Upper lobe of left lung (tissue), 6 donors: ENCODE measurements at regions not wholly inside any gene's neighbourhood (a gene's known extent, or its start where the extent isn't known, plus 50 kb on each side); places are given as distances from the start of the nearest gene placed in this dataset.

Experiments used
- ATAC-seq, 2 donors: fragments of 200-7000 bp; cut with Tn5 transposase; one replicate each; pipeline ENCODE4 v1.9.1; 2022; ENCODE audit warnings: mild to moderate bottlenecking in 2 of 2, moderate library complexity in 2 of 2; ENCODE audit not compliant: low FRiP score in 2 of 2
- DNase-seq, 2 donors: peaks; one replicate each; pipeline ENCODE4 v3.0.0-alpha.2; 2019 to 2020
- H3K27ac ChIP-seq, 4 donors: fragments of 200-600 bp; sonication (generic); one replicate each; pipeline ENCODE4 v1.5.1; 2016 to 2019
- H3K27me3 ChIP-seq, 4 donors: fragments of 200-600 bp; sonication (generic); one replicate each; pipeline ENCODE4 v1.5.1; 2017 to 2019
- H3K36me3 ChIP-seq, 4 donors: fragments of 200-600 bp; sonication (generic); one replicate each; pipeline ENCODE4 v1.5.1; 2016 to 2019
- H3K4me1 ChIP-seq, 4 donors: fragments of 200-600 bp; sonication (generic); one replicate each; pipeline ENCODE4 v1.5.1; 2018 to 2019
- H3K4me3 ChIP-seq, 4 donors: fragments of 200-600 bp; sonication (generic); one replicate each; pipeline ENCODE4 v1.5.1; 2017 to 2019; ENCODE audit warnings: mild to moderate bottlenecking in 2 of 4, moderate library complexity in 1 of 4
- H3K9me3 ChIP-seq, 4 donors: fragments of 200-600 bp; sonication (generic); one replicate each; pipeline ENCODE4 v1.5.1; 2018 to 2019
- EP300 ChIP-seq, 4 donors: sonication (generic); formaldehyde crosslinking; IDR thresholded peaks; one replicate each; pipeline ENCODE4 v1.5.1; 2017; ENCODE audit warnings: antibody characterized with exemption in 4 of 4, control low read depth in 2 of 4
- POLR2A ChIP-seq, 4 donors: fragments of 450-650 bp; IDR thresholded peaks; one replicate each; pipeline ENCODE4 v1.5.1; 2016 to 2017; ENCODE audit warnings: antibody characterized with exemption in 4 of 4, mild to moderate bottlenecking in 2 of 4
- POLR2AphosphoS5 ChIP-seq, 2 donors: sonication (generic); formaldehyde crosslinking; IDR thresholded peaks; one replicate each; pipeline ENCODE4 v1.5.1; 2017; ENCODE audit warnings: antibody characterized with exemption in 2 of 2
- WGBS, 2 donors: methylation state at CpG; one replicate each; pipeline ENCODE4 v1.1.5; 2017 to 2018; 5-methylcytosine and 5-hydroxymethylcytosine counted together
- TF ChIP-seq, protein P1 (sequence below), 6 experiments: fragments of 450-650 bp in 4 of 6; fragments of 200-600 bp in 2 of 6; sonication (generic) in 2 of 6; IDR thresholded peaks; one replicate each; pipeline ENCODE4 v1.5.1; 2016 to 2019; ENCODE audit warnings: antibody characterized with exemption in 6 of 6
- donor health status: DM: no; HTN: no; CAD: no; lungs with moderate emphysema.
- donor health status: DM: no; HTN: yes; CAD: no; lungs with severe emphysema.

DNA sequence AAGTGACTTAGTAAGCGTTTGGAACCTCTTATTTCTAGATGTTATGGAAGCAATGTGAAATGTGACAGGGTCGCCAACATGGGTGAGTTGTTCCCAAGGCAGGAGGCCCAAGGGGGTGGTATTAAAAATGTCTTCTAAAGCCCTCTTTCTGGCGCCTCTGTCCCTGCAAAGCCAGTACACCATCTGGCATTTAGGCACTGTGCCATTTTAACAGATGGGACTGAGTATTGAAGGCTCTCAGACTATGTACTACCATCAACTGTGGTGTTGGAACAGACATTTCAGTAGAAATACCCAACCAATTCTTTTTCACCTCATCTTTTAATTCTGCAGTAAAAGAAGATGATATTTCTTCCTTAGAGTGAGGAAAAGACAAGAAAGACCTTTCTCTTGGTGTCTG, 384.5 kb upstream of the MMADHC start:
- TF ChIP-seq, protein P1, sequence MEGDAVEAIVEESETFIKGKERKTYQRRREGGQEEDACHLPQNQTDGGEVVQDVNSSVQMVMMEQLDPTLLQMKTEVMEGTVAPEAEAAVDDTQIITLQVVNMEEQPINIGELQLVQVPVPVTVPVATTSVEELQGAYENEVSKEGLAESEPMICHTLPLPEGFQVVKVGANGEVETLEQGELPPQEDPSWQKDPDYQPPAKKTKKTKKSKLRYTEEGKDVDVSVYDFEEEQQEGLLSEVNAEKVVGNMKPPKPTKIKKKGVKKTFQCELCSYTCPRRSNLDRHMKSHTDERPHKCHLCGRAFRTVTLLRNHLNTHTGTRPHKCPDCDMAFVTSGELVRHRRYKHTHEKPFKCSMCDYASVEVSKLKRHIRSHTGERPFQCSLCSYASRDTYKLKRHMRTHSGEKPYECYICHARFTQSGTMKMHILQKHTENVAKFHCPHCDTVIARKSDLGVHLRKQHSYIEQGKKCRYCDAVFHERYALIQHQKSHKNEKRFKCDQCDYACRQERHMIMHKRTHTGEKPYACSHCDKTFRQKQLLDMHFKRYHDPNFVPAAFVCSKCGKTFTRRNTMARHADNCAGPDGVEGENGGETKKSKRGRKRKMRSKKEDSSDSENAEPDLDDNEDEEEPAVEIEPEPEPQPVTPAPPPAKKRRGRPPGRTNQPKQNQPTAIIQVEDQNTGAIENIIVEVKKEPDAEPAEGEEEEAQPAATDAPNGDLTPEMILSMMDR (IDR thresholded peaks at IDR 0.05), result no peak
- TF ChIP-seq EP300 (IDR thresholded peaks at IDR 0.05) (no peak), POLR2A (IDR thresholded peaks at IDR 0.05) (no peak), POLR2AphosphoS5 (IDR thresholded peaks at IDR 0.05) (no peak)
- ATAC-seq (peak in 1 of 2 donors; percentile 51), DNase-seq (no peak)
- H3K4me3 ChIP-seq, result no peak overlapping the region
- H3K27me3 ChIP-seq, result no peaks in the 10 kb centered on the region
- WGBS, 2 donors, result 68 to 80% methylated on average over 3 of the region's 3 CpGs
- H3K4me1 ChIP-seq, result no peaks in the 10 kb centered on the region
- no peaks in the 10 kb centered on the region for H3K36me3 ChIP-seq
- no peak overlapping the region for H3K27ac ChIP-seq
- H3K9me3 ChIP-seq, result no peaks in the 10 kb centered on the region

DNA sequence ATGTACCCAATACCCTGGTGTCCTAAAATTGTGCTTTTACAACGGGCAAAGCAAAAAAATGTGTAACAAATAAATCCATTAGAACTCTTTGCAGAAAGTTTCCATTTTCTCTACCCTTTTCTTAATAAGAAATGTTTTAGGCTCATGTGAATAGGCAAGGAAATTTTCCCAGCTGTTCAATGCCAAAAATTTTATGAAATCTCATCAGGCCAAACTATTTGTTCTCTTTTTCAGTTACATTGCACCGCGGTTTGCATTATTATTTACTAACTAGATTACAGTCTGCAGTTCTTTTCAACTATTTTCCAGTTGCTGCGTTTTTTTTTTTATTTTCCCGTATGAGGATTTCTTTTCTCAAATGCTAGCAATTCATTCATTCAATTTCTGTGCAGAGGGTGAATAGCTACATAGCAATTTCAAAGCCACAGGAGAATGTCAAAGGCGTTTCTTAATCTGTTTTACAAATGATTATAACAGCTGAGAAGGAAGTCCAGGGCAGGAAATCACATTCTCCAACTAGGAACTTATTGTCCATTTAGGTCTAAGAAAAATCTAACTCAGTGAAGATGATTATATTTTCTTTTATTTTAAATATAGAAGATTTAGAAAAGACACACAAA, 367.5 kb upstream of the MMADHC start:
- Histone ChIP-seq H3K27ac (no peak overlapping the region), H3K36me3 (no peaks in the 10 kb centered on the region), H3K9me3 (no peaks in the 10 kb centered on the region), H3K4me1 (no peaks in the 10 kb centered on the region), H3K4me3 (no peak overlapping the region), H3K27me3 (no peaks in the 10 kb centered on the region)
- WGBS, 2 donors, result 69 to 80% methylated on average over 6 of the region's 6 CpGs
- DNase-seq (no peak), ATAC-seq (no peak)
- TF ChIP-seq, protein P1 (IDR thresholded peaks at IDR 0.05), result no peak
- TF ChIP-seq EP300 (IDR thresholded peaks at IDR 0.05), result no peak

DNA sequence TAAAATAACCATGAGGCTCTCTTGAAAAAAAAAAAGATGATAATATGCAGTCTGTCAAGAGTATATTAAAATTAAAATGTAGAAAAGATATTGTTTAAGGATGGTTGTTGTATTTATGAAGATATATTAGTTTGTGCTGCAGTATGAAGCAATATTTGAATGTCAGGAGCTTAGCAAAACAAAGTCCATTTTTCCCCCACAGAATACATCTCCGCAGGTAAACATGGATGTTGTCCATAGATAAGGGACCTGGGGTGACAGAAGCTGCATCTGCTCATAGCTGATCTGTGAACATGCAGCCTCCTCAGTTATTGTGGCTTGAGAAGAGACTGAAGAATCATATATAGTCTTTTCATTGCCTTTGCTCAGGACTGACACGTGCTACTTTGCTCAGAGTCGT, 366.1 kb upstream of the MMADHC start:
- H3K27me3 ChIP-seq, result no peaks in the 10 kb centered on the region
- H3K36me3 ChIP-seq, result no peaks in the 10 kb centered on the region
- ATAC-seq (no peak), DNase-seq (no peak)
- H3K4me1 ChIP-seq, result no peaks in the 10 kb centered on the region
- H3K9me3 ChIP-seq, result no peaks in the 10 kb centered on the region
- 95 to 96% methylated on average over 3 of the region's 3 CpGs for WGBS, 2 donors
- H3K27ac ChIP-seq, result no peak overlapping the region
- H3K4me3 ChIP-seq, result no peak overlapping the region
- TF ChIP-seq, protein P1 (IDR thresholded peaks at IDR 0.05), result no peak
- TF ChIP-seq EP300 (IDR thresholded peaks at IDR 0.05) (no peak), POLR2A (IDR thresholded peaks at IDR 0.05) (no peak), POLR2AphosphoS5 (IDR thresholded peaks at IDR 0.05) (no peak)

DNA sequence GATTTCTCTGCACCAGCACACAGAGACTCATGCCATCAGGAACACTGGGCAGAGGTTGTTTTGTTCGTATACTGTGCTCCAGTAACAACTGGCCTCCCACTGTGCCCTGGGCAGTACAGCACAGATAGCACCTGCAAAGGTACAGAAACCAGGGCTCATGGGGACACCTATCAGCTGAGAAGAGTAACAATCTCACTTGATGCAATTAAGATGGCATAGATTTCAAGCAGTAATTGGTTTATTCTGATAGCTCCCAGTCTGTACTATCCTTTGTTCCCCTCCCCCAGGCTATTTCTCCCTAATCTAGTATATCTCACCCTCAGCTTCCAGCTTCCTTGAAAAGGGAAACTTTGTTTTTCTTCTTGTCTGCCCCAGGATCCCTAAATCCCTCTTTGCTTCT, 343.9 kb upstream of the MMADHC start:
- no peak for DNase-seq
- no peak for ATAC-seq
- no peak for TF ChIP-seq POLR2AphosphoS5 (IDR thresholded peaks at IDR 0.05)
- TF ChIP-seq POLR2A (IDR thresholded peaks at IDR 0.05), result no peak
- TF ChIP-seq, protein P1 (IDR thresholded peaks at IDR 0.05), result no peak
- TF ChIP-seq EP300 (IDR thresholded peaks at IDR 0.05), result no peak

DNA sequence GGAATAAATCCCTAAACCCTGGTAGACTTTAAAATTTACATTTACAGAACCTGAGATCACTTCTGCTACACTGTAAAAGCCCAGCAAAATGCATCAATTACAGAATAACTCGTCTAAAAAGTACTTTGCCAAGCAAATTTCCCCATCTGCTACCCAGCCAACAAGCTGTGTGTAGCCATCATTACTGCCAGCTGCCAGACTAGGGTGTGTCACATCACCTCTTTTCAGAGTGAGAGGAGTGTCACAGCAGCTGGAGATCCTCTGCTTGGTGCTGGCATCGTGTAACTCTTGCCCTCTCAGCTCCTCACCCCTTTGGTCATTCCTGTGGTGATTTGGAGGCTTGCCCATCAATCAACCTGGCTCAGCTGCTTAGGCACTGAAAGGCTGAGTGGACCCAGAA, 340.4 kb upstream of the MMADHC start:
- 54 to 55% methylated on average over 2 of the region's 2 CpGs for WGBS, 2 donors

More for the DNA sequence above, 343.9 kb upstream of the MMADHC start:
- WGBS, 2 donors, result 87 to 91% methylated on average over 1 of the region's 1 CpG
- H3K27ac ChIP-seq, result no peak overlapping the region
- no peaks in the 10 kb centered on the region for H3K9me3 ChIP-seq
- H3K4me1 ChIP-seq, result no peaks in the 10 kb centered on the region
- no peaks in the 10 kb centered on the region for H3K36me3 ChIP-seq
- H3K4me3 ChIP-seq, result no peak overlapping the region
- H3K27me3 ChIP-seq, result no peaks in the 10 kb centered on the region

More for the DNA sequence above, 340.4 kb upstream of the MMADHC start:
- TF ChIP-seq POLR2A (IDR thresholded peaks at IDR 0.05) (no peak), POLR2AphosphoS5 (IDR thresholded peaks at IDR 0.05) (no peak), EP300 (IDR thresholded peaks at IDR 0.05) (no peak)
- TF ChIP-seq, protein P1 (IDR thresholded peaks at IDR 0.05), result no peak
- H3K9me3 ChIP-seq, result no peaks in the 10 kb centered on the region
- H3K4me3 ChIP-seq, result no peak overlapping the region
- no peaks in the 10 kb centered on the region for H3K27me3 ChIP-seq
- no peaks in the 10 kb centered on the region for H3K4me1 ChIP-seq
- no peaks in the 10 kb centered on the region for H3K36me3 ChIP-seq
- DNase-seq (no peak), ATAC-seq (no peak)
- H3K27ac ChIP-seq, result no peak overlapping the region
